ENCODE measurements at regions not wholly inside any gene's neighbourhood (a gene's known extent, or its start where the extent isn't known, plus 50 kb on each side); places are given as distances from the start of the nearest gene placed in this dataset.

DNA sequence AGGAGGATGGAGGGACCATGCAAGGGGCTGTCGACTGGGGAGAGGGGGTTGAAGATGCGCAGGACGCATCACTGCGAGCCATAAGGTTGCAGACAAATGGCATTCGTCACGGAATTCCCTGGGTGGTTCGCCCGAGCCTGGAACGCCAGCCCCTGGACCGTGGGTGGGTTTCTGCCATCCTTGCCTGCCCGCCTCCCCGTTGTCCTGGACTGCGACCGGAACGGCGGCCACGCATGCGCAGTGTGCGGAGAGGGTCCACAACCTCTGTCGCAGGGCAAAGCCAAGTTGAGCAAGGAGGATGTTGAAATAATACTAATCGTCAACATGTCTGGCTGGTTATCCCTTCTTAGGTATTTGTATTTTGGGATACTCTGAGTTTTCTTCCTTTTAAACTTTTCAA is 932.2 kb downstream of the NLGN4Y start:
- peak in 1 of 2 donors; percentile 2 for DNase-seq
- Histone ChIP-seq H3K4me3 (replicated peaks in 1 of 3) (no peak overlapping the region), H3K27ac (no peak overlapping the region), H3K36me3 (no peaks in the 10 kb centered on the region), H3K9me3 (no peaks in the 10 kb centered on the region), H3K4me1 (no peaks in the 10 kb centered on the region), H3K27me3 (no peaks in the 10 kb centered on the region)
- WGBS, 2 donors = 62 to 68% methylated on average over 6 to 11 of the region's 21 CpGs
- TF ChIP-seq, protein P1, sequence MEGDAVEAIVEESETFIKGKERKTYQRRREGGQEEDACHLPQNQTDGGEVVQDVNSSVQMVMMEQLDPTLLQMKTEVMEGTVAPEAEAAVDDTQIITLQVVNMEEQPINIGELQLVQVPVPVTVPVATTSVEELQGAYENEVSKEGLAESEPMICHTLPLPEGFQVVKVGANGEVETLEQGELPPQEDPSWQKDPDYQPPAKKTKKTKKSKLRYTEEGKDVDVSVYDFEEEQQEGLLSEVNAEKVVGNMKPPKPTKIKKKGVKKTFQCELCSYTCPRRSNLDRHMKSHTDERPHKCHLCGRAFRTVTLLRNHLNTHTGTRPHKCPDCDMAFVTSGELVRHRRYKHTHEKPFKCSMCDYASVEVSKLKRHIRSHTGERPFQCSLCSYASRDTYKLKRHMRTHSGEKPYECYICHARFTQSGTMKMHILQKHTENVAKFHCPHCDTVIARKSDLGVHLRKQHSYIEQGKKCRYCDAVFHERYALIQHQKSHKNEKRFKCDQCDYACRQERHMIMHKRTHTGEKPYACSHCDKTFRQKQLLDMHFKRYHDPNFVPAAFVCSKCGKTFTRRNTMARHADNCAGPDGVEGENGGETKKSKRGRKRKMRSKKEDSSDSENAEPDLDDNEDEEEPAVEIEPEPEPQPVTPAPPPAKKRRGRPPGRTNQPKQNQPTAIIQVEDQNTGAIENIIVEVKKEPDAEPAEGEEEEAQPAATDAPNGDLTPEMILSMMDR (IDR thresholded peaks at IDR 0.05) = no peak
- TF ChIP-seq POLR2A (IDR thresholded peaks at IDR 0.05) = no peak
- intact Hi-C loops (cut with DNase I) = no loop called here

DNA sequence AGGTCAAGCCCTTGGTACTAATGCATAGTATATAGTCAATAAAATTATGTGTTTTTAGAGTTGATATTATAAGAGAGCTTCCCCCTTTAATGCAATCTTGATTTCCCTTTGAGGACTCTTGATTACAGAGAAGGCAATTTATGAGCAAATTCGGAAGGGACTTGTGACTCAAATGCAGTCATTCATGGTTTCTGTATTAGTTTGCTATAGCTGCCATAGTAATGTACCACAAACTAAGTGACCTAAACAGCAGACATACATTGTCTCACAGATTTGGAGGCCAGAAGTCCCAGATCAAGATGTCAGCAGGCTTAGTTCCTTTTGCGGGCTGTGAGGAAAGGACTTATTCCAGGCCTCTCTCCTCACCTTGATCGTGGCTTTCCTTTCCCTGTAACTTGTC is 933.4 kb downstream of the NLGN4Y start:
- H3K27ac ChIP-seq = no peak overlapping the region

DNA sequence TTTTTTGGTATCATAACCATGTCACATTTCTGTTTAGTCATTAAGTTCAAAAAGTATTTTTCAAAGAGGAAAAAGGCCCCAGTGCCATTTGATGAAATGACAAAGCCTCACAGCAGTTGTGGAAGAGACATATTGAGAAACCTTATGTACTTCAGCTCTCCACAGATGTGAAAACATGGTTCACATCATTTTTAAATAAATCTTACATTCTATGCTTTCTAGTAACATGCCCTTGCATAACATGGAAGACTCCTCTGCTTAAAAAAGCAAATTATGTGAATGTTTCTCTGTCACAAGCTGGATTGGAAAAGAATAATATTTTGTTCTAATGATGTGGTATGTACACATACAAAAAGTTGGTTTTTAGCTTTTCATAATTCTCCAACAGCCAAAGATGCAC is 934.1 kb downstream of the NLGN4Y start:
- Histone ChIP-seq H3K36me3 (no peaks in the 10 kb centered on the region), H3K27me3 (no peaks in the 10 kb centered on the region), H3K4me1 (no peaks in the 10 kb centered on the region), H3K9me3 (no peaks in the 10 kb centered on the region), H3K27ac (no peak overlapping the region), H3K4me3 (replicated peaks in 1 of 3) (no peak overlapping the region)
- DNase-seq = no peak
- no peak for TF ChIP-seq POLR2A (IDR thresholded peaks at IDR 0.05)
- TF ChIP-seq, protein P1 (IDR thresholded peaks at IDR 0.05) = no peak
- intact Hi-C loops (cut with DNase I) = no loop called here

More for the DNA sequence above, 933.4 kb downstream of the NLGN4Y start:
- no peak overlapping the region for H3K4me3 ChIP-seq (replicated peaks in 1 of 3)
- TF ChIP-seq, protein P1 (IDR thresholded peaks at IDR 0.05) = no peak
- TF ChIP-seq POLR2A (IDR thresholded peaks at IDR 0.05) = no peak
- intact Hi-C loops (cut with DNase I) = no loop called here
- H3K9me3 ChIP-seq = no peaks in the 10 kb centered on the region
- H3K4me1 ChIP-seq = no peaks in the 10 kb centered on the region
- H3K27me3 ChIP-seq = no peaks in the 10 kb centered on the region
- 84 to 98% methylated on average over 3 of the region's 3 CpGs for WGBS, 2 donors
- H3K36me3 ChIP-seq = no peaks in the 10 kb centered on the region
- DNase-seq = no peak

DNA sequence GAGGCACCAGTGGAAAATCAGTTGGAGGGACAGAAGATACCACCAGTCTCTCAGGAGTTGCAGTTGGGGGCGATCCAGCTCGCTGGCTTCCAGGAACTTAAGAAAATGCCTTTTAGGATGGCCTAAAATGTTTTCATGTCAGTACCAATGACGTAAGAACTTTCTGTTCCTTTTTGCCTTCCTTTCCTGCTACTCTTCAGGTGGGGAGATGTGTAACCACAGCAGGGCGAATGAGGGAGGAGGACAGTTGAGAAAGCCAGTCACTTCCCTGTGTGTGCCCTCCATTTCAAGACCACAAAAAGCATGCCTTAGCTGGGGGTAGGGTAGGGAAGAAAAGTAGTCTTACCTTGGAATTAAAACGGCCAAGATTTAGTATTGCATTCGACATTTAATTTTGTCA is 941.6 kb downstream of the NLGN4Y start:
- Histone ChIP-seq H3K27ac (no peak overlapping the region), H3K9me3 (no peaks in the 10 kb centered on the region), H3K36me3 (no peaks in the 10 kb centered on the region), H3K4me1 (no peaks in the 10 kb centered on the region), H3K27me3 (no peaks in the 10 kb centered on the region), H3K4me3 (replicated peaks in 1 of 3) (no peak overlapping the region)
- DNase-seq = no peak
- intact Hi-C loops (cut with DNase I) = no loop called here
- no peak for TF ChIP-seq POLR2A (IDR thresholded peaks at IDR 0.05)
- TF ChIP-seq, protein P1 (IDR thresholded peaks at IDR 0.05) = no peak
- 84 to 91% methylated on average over 6 of the region's 6 CpGs for WGBS, 2 donors

DNA sequence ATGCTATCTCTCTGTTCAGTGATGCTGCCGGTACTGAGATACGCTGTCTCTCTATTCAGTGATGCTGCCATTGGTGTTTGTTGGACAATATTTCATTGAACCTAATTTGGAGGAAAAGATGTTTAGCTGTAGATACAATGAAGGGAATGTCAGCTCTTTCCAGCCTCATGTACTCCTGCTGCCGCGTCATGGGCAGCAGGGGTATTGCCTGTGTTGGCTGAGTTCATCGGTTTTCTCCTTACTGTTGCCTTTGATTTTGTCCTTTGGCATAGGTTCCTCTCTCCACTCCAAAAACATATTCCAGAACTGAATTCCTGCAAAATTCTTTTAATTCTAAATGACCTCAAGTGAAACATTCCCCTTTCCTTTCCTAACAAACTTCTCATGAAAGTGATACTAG is 942.6 kb downstream of the NLGN4Y start:
- Histone ChIP-seq H3K4me3 (replicated peaks in 1 of 3) (no peak overlapping the region), H3K36me3 (no peaks in the 10 kb centered on the region), H3K27me3 (no peaks in the 10 kb centered on the region), H3K4me1 (no peaks in the 10 kb centered on the region), H3K27ac (no peak overlapping the region), H3K9me3 (no peaks in the 10 kb centered on the region)
- intact Hi-C loops (cut with DNase I) = no loop called here
- DNase-seq = no peak
- WGBS, 2 donors = 90 to 91% methylated on average over 5 of the region's 5 CpGs
- no peak for TF ChIP-seq POLR2A (IDR thresholded peaks at IDR 0.05)
- TF ChIP-seq, protein P1 (IDR thresholded peaks at IDR 0.05) = no peak
